Caco-2 (cell line): ENCODE measurements at regions not wholly inside any gene's neighbourhood (a gene's known extent, or its start where the extent isn't known, plus 50 kb on each side); places are given as distances from the start of the nearest gene placed in this dataset.

Source experiments
- BruUV-seq: library from RNA; stranded (reverse); fragments of 400-500 nt; replicated peaks from 2 replicates; lab custom pipeline; 2021; lab: Mats Ljungman, UMichigan
- CTCF ChIA-PET: fragments of 300-600 bp; sonication (Branson Sonifier 250); formaldehyde crosslinking; loops from one replicate; lab custom pipeline; 2022; ENCODE audit warnings: antibody characterized with exemption; lab: Charles Lee
- POLR2A ChIA-PET: fragments of 300-600 bp; sonication (Branson Sonifier 250); formaldehyde crosslinking; loops from one replicate; lab custom pipeline; 2022; ENCODE audit warnings: antibody characterized with exemption; lab: Charles Lee
- DNase-seq, 2 experiments: peaks; one replicate each; pipeline versions ENCODE4 v3.0.0 to v3.0.0-alpha.2; 2020 to 2022
- H3K27me3 ChIP-seq: replicated peaks from 2 replicates; pipeline ENCODE4 v1.6.0; 2011; ENCODE audit warnings: low read length; ENCODE audit not compliant: control insufficient read depth, insufficient read depth
- H3K36me3 ChIP-seq: 2 replicates; pipeline ENCODE4 v1.5.1; 2011; ENCODE audit warnings: low read length; ENCODE audit not compliant: control insufficient read depth, insufficient read depth
- H3K4me1 ChIP-seq: fragments of 250-450 bp; sonication (Bioruptor Pico); 2 replicates; pipeline ENCODE4 v1.5.1; 2020; ENCODE audit warnings: mild to moderate bottlenecking
- H3K4me3 ChIP-seq: 2 replicates; pipeline ENCODE4 v1.5.1; 2011; ENCODE audit warnings: low read depth, mild to moderate bottlenecking, control low read depth, low read length
- H3K9me3 ChIP-seq: fragments of 250-450 bp; sonication (Bioruptor Pico); 2 replicates; pipeline ENCODE4 v1.5.1; 2020; ENCODE audit warnings: mild to moderate bottlenecking, moderate library complexity
- H3K27ac Mint-ChIP-seq: one replicate; pipeline ENCODE4 v1.8.0; 2022; ENCODE audit warnings: mixed read lengths; ENCODE audit not compliant: unreplicated experiment
- H3K27me3 Mint-ChIP-seq: one replicate; pipeline ENCODE4 v1.8.0; 2022; ENCODE audit warnings: mixed read lengths; ENCODE audit not compliant: insufficient read depth, unreplicated experiment
- H3K36me3 Mint-ChIP-seq: one replicate; pipeline ENCODE4 v1.8.0; 2022; ENCODE audit warnings: mild to moderate bottlenecking, mixed read lengths; ENCODE audit not compliant: insufficient read depth, unreplicated experiment
- H3K4me1 Mint-ChIP-seq: one replicate; pipeline ENCODE4 v1.8.0; 2022; ENCODE audit warnings: low read depth, mixed read lengths; ENCODE audit not compliant: unreplicated experiment
- H3K4me3 Mint-ChIP-seq: one replicate; pipeline ENCODE4 v1.8.0; 2022; ENCODE audit warnings: mild to moderate bottlenecking, moderate library complexity, mixed read lengths; ENCODE audit not compliant: unreplicated experiment
- H3K9me3 Mint-ChIP-seq: one replicate; pipeline ENCODE4 v1.8.0; 2022; ENCODE audit warnings: mixed read lengths; ENCODE audit not compliant: unreplicated experiment
- intact Hi-C: fragments of 100-400 bp; cut with micrococcal nuclease; formaldehyde crosslinking; loops from one replicate; pipeline ENCODE4 v1.10.0; 2022; ENCODE audit not compliant: unreplicated experiment
- TF ChIP-seq, protein P1 (sequence below), 2 experiments: fragments of 200-600 bp in 1 of 2; IDR thresholded peaks; 1 replicate in 1 of 2; 2 replicates in 1 of 2; pipeline versions ENCODE4 v1.5.1 to v1.8.0; 2011 to 2022; ENCODE audit warnings: antibody characterized with exemption in 1 of 2, control low read depth in 1 of 2, inconsistent platforms in 1 of 2, low read depth in 1 of 2, low read length in 1 of 2, mild to moderate bottlenecking in 1 of 2, moderate library complexity in 1 of 2; ENCODE audit not compliant: insufficient read depth in 1 of 2, severe bottlenecking in 1 of 2, unreplicated experiment in 1 of 2

DNA sequence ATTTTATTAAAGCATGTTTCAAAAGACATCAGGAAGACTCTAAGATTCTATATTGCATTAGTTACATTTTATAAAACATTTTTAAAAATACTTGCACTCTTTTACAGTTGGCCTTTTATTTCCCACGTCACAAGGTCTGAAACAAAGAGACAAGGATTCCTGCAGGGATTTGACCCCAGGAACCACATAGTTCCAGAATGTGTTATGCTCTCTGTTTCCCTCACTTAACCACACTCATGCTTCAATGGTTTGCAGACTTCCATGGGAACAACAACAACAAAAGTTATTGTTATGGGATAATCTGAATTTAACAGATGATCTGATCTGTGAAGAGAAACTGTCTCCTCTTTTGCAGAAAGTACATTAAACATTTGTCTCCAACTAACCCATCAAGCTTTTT lies 104.3 kb upstream of the PPFIA2 start:
- Mint-ChIP-seq H3K27me3 (no peaks in the 10 kb centered on the region), H3K4me3 (no peak overlapping the region), H3K4me1 (no peaks in the 10 kb centered on the region), H3K27ac (no peak overlapping the region), H3K36me3 (no peaks in the 10 kb centered on the region), H3K9me3 (no peaks in the 10 kb centered on the region)
- H3K4me3 ChIP-seq: no peak overlapping the region
- POLR2A ChIA-PET: no interaction called here
- DNase-seq: no peak
- TF ChIP-seq, protein P1, sequence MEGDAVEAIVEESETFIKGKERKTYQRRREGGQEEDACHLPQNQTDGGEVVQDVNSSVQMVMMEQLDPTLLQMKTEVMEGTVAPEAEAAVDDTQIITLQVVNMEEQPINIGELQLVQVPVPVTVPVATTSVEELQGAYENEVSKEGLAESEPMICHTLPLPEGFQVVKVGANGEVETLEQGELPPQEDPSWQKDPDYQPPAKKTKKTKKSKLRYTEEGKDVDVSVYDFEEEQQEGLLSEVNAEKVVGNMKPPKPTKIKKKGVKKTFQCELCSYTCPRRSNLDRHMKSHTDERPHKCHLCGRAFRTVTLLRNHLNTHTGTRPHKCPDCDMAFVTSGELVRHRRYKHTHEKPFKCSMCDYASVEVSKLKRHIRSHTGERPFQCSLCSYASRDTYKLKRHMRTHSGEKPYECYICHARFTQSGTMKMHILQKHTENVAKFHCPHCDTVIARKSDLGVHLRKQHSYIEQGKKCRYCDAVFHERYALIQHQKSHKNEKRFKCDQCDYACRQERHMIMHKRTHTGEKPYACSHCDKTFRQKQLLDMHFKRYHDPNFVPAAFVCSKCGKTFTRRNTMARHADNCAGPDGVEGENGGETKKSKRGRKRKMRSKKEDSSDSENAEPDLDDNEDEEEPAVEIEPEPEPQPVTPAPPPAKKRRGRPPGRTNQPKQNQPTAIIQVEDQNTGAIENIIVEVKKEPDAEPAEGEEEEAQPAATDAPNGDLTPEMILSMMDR (IDR thresholded peaks at IDR 0.05; ENCODE audit: insufficient read depth in 1 of 2, low read depth in 1 of 2, low read length in 1 of 2, severe bottlenecking in 1 of 2, unreplicated experiment in 1 of 2): no peak
- CTCF ChIA-PET: no interaction called here
- H3K27me3 ChIP-seq: no peaks in the 10 kb centered on the region
- intact Hi-C loops: no loop called here
- H3K36me3 ChIP-seq: no peaks in the 10 kb centered on the region
- BruUV-seq: no TSS peak
- no peaks in the 10 kb centered on the region for H3K4me1 ChIP-seq
- no peaks in the 10 kb centered on the region for H3K9me3 ChIP-seq

GRCh38 chr12:81859521-81859920 lies 100.4 kb upstream of the PPFIA2 start:
- Mint-ChIP-seq H3K36me3 (no peaks in the 10 kb centered on the region), H3K4me1 (no peaks in the 10 kb centered on the region), H3K4me3 (no peak overlapping the region), H3K9me3 (no peaks in the 10 kb centered on the region), H3K27ac (no peak overlapping the region), H3K27me3 (no peaks in the 10 kb centered on the region)
- TF ChIP-seq, protein P1 (IDR thresholded peaks at IDR 0.05; ENCODE audit: insufficient read depth in 1 of 2, low read depth in 1 of 2, low read length in 1 of 2, severe bottlenecking in 1 of 2, unreplicated experiment in 1 of 2): no peak
- H3K4me1 ChIP-seq: no peaks in the 10 kb centered on the region
- no peaks in the 10 kb centered on the region for H3K27me3 ChIP-seq
- POLR2A ChIA-PET: no interaction called here
- H3K9me3 ChIP-seq: no peaks in the 10 kb centered on the region
- DNase-seq: no peak
- H3K4me3 ChIP-seq: no peak overlapping the region
- no peaks in the 10 kb centered on the region for H3K36me3 ChIP-seq
- intact Hi-C loops: no loop called here
- no TSS peak for BruUV-seq
- CTCF ChIA-PET: no interaction called here

- ChIA-PET POLR2A (no interaction called here), CTCF (no interaction called here)
- Histone ChIP-seq H3K36me3 (no peaks in the 10 kb centered on the region), H3K9me3 (no peaks in the 10 kb centered on the region), H3K4me1 (no peaks in the 10 kb centered on the region), H3K4me3 (no peak overlapping the region), H3K27me3 (no peaks in the 10 kb centered on the region)
- intact Hi-C loops: no loop called here
- H3K36me3 Mint-ChIP-seq: no peaks in the 10 kb centered on the region
- no peak overlapping the region for H3K27ac Mint-ChIP-seq
- no peak for DNase-seq
- no peaks in the 10 kb centered on the region for H3K4me1 Mint-ChIP-seq
- no TSS peak for BruUV-seq
- no peaks in the 10 kb centered on the region for H3K9me3 Mint-ChIP-seq
- TF ChIP-seq, protein P1 (IDR thresholded peaks at IDR 0.05; ENCODE audit: insufficient read depth in 1 of 2, low read depth in 1 of 2, low read length in 1 of 2, severe bottlenecking in 1 of 2, unreplicated experiment in 1 of 2): no peak
- H3K27me3 Mint-ChIP-seq: no peaks in the 10 kb centered on the region
- no peak overlapping the region for H3K4me3 Mint-ChIP-seq
Measured at GRCh38 chr12:81843599-81843998, 84.4 kb upstream of the PPFIA2 start.
